ENCODE measurements at regions not wholly inside any gene's neighbourhood (a gene's known extent, or its start where the extent isn't known, plus 50 kb on each side); places are given as distances from the start of the nearest gene placed in this dataset.
"Not testable (repeated sequence)": the region's sequence is repeated elsewhere in the genome, so short reads cannot be mapped to it uniquely, and the experiment has no call there.

DNA sequence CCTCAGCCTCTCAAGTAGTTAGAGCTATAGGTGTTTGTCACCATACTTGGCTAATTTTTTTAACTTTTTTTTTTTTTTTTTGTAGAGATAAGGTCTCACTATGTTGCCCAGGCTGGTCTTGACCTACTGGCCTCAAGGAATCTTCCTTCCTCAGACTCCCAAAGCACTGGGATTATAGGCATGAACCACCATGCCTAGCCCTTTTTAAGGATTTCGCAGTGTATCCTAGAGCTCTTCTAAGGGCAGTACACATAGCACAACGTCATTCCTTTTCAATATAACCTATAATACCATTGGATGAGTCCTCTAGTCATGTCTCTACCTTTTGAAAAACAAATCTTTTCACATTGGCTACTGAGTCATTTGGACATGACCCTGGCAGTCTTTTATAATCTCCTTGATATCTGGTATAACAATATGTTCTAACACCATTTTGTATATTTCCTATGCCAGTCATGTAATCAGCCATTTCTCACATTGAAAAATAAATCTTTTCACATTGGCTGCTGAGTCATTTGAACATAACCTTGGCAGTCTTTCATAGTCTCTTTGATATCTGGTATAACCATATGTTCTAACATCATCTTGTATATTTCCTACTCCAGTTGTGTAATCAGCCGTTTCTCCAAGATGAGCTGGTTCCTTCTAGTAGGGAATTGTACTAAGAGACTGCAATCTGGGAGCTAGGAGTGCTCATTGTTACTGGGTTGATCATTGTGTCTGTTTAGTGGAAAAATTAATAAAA is 944.7 kb downstream of the MCTP2 start:
- peak; percentile 31 for DNase-seq (ENCODE audit: low read depth)

DNA sequence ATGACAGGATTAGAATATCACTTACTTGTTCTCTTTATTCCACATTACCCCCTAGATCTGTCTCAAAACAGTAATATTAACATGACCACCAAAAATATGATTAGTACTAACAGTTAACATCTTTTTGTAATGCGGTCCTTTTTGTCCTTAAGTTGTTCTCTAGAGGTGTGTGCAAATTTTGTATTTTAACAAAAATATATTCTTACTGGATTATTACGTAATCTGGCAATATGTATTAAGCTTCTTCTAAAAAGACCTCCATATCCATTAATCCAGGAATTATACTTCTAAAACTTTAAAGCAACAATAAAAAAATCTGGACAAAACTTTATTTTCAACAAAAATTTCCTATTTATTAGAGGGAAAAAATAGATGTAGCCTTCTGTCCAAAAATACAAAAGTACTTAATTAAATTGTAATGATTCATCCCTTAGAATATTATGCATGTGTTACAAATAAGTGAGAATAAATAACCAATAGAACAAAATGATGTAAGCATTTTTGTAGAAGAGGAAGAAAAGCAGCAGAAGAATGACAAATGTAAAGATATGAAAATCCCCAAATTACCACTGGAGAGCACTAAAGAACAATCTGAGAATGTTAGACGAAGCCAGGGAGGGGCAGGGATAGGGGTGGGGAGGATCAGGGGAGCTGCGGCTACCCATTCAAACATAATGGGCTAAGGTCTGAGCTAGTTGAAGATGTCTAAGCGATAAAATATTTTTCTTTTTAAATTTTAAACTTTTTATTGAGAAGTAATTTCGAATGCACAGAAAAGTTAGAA is 945.6 kb downstream of the MCTP2 start:
- no peak for DNase-seq (ENCODE audit: low read depth)

DNA sequence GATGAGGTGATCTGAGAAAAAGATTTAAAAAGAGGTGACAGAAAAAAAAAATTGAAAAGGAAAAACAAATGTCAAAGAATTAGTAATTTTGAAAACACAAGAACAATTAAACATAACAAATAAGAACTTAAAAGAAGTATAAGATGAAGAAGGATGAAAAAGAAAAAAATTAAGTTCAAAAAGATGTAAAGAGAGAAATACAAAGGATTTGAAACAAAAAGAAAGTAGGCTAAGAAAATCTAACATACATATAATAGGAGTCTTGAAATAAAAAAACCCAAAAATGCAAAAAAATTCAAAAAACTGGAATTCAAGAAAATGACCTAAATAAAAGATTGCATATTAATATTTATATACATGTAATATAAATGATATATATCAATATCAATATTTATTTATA is 949.2 kb downstream of the MCTP2 start:
- DNase-seq (ENCODE audit: low read depth) = no peak

DNA sequence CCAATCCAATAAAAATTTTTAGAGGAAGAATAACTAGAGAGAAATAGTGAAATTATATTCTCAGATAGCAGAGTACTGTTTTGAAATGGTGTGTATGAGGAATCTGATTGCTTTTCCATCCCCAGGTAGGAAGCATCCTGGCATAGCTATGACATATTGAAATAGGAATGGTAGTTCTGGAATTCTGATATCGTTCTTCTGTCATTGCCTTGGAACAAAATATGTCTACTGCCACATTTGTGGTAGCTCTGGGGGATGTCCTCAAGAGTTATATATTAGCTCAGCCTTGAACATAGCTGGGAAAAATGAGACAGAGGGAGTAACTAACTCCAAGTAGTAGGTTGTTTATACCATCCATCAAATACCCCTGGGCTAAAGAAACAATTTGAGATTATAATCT is 950.7 kb downstream of the MCTP2 start:
- DNase-seq (ENCODE audit: low read depth) = no peak

DNA sequence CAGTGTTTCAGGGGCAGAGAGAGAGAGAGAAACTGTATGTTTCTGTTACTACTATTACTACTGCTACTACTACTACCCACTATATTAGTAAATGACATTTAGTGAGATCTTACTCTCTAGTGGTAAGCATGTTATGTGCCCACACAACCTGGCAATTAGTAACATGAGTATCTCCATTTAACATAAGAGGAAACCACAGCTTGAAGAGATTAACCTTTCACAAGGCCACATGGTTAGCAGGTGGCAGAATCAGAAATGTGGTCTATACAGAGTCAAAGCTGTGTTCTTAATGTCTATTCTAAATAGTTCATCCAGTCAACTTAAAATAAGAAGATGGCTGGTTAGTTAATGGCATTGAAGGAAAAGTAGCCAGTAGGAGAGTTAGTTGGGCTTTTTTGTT is 961.6 kb downstream of the MCTP2 start:
- DNase-seq (ENCODE audit: low read depth) = no peak

DNA sequence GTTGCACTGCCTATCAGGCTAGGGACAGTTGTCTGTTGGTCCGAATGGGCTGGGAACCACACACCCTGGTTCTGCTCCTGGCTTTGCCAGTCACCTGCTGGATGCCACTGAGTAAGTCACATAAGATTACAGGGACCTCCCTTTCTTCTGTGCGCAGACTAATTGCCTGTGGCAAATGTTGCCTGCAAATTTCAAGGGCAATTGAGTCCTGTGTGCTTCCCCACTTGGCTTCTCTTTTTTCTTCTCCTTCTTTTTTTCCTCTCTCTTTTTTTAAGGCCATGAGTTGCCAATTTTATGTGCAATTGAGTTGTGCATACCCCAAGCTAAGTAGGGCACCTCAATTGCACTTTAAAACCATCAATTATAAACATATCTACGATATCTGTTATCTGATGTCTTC is 963.4 kb downstream of the MCTP2 start:
- DNase-seq (ENCODE audit: low read depth) = no peak

DNA sequence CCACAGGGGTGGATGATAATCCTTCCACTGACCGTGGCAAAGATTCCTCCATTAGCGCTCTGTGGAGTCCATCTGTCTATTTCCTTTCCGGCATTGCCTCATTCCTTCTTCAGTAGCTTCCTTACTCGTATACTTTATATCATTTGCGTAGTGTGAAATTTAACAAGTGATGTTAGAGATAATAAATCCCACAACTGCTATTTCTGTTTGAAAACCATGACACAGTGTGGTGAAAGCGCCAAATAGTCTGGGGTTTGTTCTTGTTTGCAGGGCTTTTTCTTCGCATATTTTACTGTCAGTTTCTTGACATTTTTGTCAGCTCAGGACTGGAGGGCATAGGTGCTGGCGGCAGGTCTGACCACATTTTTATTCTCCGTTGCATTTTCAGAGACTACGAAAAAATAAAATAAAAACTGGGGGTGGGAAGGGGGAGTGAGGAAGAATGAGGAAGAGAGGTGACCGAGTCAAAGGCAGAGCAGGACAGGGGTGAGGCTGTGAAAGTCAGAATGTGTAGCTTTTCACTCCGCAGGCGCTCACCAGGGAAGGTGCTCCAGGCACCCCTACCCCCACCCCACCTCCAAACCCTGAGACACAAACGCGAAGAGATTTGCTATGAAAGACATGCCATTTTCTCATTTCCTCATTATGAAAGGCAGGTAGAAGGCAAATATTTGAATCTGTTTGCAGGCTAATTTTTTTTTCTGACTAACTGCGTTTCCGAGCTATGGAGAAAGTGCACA is 965.0 kb downstream of the MCTP2 start:
- DNase-seq (ENCODE audit: low read depth) = no peak

DNA sequence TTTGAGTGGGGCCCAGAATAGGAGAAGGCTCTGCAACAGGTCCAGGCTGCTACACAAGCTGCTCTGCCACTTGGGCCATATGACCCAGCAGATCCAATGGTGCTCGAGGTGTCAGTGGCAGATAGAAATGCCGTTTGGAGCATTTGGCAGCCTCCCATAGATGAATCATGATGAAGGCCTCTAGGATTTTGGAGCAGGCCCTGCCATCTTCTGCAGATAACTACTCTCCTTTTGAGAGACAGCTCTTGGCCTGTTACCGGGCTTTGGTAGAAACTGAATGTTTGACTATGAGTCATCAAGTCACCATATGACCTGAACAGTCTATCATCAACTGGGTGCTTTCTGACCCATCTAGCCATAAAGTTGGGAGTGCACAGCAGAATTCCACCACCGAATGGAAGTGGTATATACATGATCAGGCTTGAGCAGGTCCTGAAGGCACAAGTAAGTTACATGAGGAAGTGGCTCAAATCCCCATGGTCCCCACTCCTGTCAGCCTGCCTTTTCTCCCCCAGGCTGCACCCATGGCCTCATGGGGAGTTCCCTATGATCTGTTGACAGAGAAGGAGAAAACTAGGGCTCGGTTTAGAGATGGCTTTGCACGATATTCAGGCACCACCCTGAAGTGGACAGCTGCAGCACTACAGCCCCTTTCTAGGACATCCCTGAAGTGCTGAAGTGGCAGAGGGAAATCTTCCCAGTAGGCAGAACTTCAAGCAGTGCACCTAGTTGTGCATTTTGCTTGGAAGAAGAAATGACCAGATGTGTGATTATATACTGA is 971.4 kb downstream of the MCTP2 start:
- peak; percentile 43 for DNase-seq (ENCODE audit: low read depth)

DNA sequence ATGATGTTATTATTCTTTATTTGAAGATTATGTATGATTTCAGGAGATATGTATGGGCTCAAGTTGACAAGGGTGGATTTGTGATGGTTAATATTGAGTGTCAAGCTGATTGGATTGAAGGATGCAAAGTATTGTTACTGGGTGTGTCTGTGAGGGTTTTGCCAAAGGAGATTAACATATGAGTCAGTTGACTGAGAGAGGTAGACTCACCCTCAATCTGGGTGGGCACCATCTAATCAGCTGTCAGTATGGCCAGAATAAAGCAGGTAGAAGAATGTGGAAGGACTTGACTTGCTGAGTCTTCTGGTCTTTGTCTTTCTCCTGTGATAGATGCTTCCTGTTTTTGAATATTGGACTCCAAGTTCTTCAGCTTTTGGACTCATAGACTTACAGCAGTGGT is 973.7 kb downstream of the MCTP2 start:
- DNase-seq (ENCODE audit: low read depth) = no peak

DNA sequence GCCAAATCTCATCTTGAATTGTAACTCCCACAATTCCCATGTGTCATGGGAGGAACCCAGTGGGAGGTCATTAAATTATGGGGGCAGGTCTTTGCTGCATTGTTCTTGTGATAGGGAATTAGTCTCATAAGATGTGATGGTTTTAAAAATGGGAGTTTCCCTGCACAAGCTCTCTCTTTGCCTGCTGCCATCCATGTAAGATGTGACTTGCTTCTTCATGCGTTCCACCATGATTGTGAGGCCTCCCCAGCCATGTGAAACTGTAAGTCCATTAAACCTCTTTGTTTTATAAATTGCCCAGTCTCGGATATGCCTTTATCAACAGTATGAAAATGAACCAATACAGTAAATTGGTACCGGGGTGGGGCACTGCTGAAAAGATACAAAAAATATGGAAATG is 974.5 kb downstream of the MCTP2 start:
- DNase-seq (ENCODE audit: low read depth) = not testable (repeated sequence)

DNA sequence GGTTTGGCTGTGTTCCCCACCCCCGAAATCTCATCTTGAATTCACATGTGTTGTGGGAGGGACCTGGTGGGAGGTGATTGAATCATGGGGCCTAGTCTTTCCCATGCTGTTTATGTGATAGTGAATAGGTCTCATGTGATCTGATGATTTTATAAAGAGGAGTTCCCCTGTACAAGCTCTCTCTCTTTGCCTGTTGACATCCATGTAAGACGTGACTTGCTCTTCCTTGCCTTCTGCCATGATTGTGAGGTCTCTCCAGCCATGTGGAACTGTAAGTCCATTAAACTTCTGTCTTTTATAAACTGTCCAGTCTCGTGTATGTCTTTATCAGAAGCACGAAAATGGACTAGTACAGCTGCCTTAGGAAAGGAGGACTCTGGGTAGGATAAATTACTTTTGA is 976.7 kb downstream of the MCTP2 start:
- DNase-seq (ENCODE audit: low read depth) = no peak

DNA sequence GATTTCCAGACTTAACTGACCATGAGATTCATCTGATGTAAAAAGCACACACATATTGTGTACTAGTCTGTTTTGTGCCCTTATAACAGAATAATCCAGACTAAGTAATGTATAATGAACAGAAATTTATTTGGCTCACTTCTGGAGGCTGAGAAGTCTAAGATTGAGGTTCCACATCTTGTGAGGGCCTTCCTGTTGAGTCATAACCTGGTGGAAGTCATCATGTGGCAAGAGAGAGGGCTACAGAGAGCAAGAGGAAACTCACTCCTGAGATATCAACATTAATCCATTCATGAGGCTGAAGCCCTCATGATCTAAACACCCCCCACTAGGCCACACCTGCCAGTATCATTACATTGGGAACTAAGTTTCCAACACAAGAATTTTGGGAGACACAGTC is 977.6 kb downstream of the MCTP2 start:
- no peak for DNase-seq (ENCODE audit: low read depth)

DNA sequence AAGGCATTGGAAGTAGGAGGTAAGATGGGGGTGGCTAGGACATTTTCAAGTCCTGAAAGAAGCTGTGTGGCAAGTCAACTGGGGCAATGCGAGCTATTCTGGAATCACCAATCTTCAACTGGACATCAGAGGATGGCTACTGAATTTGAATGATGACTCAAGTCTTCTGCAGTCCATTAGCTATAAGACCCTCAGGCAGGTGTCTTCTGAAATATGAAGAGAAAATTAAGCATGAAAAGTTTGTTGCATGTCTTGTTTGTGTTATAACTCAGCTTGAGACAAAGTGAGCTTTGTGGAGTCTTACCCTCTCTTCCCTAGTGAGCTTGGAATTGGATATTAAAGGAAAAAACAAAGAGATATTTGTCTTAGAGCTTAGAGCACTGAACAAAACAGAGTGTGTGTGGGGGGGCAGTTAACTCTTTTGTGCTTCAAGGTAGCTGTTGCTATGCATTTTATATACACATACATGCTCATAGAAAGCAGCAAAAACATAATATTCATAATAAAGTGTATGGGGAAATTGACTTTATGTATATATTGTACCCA is 979.1 kb downstream of the MCTP2 start:
- no peak for DNase-seq (ENCODE audit: low read depth)

DNA sequence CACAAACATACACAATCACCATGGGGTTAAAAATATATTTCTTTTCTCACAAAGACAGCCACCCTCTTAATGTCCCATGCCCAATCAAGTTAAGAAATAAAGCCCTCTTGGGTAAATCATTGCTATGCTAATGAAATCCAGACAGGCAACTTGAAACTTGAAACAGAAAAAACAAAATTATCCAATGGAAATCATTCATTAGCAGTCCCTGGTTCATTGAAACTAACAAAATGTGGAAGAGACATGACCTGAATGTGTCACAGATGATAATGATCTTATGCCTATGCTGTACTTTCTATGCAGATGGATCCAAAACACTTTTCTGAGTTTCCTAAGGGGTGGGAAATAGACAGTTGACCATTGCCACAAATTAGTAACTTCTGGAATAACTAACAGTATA is 983.7 kb downstream of the MCTP2 start:
- DNase-seq (ENCODE audit: low read depth) = no peak

DNA sequence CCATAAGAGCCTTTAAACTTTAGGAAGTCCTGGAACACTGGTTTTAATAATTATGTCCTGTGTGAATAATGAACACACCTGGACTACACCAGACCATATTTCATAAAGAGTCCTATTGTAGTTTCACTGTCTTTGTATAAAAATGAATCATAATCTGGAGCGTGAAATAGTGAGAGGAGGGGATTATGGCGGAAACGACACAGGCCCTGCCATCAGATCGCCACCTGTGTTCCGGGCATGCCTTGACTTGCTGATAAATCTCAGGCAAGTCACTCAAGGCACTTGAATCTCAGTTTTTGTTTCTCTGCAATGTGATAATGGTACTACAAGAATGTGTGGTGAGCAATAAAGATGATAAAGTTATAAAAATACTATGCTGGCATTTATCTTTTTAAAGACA is 995.5 kb downstream of the MCTP2 start:
- no peak for DNase-seq (ENCODE audit: low read depth)

DNA sequence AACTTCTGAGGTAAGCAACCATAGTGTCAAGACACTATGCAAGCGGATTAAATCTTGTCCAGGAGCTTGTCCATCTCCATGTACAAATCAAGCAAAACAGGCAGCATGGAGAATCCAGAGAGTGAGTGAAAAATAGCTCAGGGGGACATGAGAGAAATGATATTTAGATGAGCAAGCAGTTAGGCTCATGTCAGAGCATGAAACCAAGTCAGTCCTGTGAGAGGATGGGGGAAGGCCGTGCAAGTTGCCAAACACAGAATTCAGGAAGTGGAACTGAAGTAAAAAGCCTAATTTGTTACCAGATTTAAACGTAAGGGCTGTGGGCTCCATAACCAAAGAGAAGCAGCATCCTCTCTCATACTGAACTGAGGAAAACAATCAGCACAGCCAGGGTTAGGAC is 995.9 kb downstream of the MCTP2 start:
- no peak for DNase-seq (ENCODE audit: low read depth)

DNA sequence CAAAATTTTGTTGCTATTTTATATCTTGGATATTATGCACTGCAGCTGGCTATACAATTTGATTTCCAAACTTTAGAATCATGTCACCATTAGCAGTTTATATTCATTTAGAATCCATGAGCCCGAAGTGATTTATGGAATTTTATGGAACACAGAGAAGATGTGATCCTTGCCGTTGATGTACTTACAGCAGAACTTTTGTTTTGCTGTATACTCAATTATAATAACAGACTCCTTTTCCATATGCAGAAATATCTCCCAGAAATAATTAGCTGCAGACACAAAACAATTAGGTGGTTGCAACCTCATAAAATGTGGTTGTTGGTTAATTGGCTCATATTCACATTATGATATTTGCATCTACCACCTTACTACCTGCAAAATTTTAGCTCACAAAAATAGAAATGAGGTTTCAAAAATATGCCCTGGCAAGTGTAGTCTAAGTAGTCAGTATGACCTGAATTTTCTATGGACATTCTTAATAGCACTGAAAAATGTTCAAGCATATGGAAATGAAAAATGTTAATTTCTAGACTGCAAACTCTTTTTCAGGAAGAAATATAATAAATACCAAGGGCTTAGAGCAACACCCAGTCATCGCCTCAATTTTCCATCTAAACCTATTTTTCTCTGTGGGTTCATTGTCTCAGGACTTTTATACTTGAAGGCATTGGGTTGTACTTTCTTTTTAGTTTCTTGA is 997.6 kb downstream of the MCTP2 start:
- DNase-seq (ENCODE audit: low read depth) = no peak

DNA sequence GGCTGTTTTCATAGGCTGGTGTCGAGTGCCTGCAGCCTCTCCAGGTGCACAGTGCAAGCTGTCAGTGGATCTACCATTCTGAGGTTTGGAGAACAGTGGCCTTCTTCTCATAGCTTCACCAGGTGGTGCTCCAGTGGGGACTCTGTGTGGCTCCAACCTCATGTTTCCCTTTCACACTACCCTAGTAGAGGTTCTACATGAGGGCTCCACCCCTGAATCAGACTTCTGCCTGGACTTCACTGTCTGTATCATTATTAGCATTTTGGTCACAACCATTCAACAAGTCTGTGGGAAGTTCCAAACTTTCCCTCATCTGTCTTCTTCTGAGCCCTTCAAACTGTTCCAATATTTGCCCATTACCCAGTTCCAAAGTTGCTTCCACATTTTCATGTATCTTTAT is 1003.7 kb downstream of the MCTP2 start:
- DNase-seq (ENCODE audit: low read depth) = no peak

DNA sequence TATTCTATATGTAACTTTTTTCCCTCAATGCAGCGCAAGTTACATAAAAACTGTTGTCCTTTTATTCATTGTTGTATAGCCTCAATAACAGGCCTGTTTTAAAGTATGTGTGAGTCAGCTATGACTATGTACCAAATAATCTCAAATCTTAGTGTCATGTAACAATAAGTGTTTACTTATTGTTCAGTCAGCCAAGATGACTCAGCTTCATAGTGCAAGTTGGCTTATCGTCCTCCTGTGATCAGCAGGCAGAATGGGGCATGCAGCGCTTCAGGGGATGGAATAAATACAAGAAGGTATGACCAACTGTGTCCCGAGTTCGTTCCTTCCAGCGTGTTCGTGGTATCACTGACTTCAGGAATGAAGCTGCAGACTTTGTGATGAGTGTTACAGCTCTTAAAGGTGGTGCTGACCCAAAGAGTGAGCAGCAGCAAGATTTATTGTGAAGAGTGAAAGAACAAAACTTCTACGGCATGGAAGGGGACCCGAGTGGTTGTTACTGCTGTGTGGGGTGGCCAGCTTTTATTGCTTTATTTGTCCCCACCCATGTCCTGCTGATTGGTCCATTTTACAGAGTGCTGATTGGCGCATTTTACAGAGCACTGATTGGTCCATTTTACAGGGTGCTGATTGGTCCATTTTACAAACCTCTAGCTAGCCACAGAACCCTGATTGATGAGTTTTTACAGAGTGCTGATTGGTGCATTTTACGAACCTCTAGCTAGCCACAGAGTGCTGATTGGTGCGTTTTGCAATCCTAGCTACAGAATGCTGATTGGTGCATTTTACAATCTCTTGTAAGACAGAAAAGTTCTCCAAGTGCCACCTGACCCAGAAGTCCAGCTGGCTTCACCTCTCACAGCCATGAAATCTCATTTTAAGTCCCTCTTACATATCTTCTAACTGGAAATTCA is 1016.0 kb downstream of the MCTP2 start:
- DNase-seq (ENCODE audit: low read depth) = peak; percentile 85

DNA sequence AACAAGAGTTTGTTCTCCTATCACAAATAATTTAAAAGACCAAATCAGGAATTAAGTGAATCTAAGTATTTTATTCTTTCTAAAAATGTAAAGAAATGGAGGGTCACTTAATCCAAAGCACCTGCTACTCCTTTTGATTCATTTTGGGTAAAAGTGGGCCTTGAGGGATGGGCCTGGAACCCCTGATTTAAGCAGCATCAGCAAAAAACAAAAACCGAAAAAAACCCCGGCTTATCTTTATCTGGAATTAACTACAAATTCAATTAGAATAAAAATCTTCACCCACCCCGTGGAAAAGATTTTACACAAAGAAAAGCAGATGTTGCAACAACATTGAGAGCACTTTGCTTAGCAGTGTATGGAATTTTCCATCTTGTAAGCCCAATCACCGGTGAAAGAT is 1018.2 kb downstream of the MCTP2 start:
- DNase-seq (ENCODE audit: low read depth) = no peak
